ENCODE measurements at regions not wholly inside any gene's neighbourhood (a gene's known extent, or its start where the extent isn't known, plus 50 kb on each side); places are given as distances from the start of the nearest gene placed in this dataset.
"Not testable (repeated sequence)": the region's sequence is repeated elsewhere in the genome, so short reads cannot be mapped to it uniquely, and the experiment has no call there.

DNA sequence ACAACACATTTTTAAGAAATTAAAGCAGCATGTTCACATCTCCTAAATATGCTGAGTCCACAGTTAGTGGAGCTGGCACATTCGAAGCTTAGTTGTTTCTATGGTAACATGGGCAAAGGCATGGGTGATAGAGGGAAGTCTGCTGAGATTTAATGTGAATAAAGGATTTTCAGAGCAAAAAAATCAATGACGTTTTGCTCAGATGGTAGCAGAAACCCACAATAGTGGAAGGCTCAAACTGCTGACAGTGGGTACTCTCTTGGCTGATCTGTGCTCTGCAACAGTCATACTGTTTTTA lies 795.1 kb upstream of the ARPP21 start:
- DNase-seq = no peak

DNA sequence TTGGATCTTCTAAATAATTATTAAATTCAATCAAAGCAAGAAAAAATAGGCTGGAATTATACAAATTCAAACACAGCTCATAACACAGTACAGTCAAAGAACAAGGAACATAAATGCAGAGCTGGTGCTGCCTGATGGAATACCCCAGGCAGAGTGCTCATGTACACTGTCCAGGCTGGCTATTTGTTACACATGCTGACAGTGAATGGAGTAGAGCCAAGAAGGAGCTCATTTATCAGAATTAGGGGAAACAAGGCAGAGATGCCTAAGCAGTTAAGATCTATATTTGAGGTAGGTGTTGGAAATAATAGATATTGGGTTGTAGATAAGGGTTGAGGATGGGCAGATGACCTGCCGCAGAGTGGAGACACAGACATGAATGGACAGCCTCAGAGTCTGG lies 788.2 kb upstream of the ARPP21 start:
- no peak for DNase-seq

DNA sequence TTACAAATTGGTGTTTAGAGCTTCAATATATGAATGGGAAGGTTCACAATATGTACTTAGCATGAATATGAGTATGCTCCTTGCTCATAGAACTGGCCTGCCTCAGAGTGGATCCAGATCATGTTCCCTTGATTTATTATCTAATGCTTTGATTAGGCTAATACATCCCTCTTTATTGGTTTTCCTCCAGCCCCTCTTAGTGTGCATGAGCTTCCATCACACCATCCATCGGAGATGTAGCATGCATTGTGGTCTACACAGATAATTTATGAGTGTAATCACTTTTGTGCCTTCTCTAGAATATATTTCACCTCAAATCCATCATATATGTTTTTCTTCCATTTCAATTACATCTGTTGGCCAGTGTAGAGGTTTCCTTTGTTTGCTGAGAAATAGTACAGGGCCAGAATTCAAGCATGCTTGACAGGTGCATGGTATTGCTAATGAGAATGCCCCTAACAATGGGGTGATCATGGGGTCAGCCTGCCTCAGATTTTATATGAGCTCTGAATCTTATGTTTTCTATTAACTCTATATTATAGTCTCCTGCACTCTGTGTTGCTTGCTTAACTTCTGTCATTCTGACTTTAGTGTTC lies 786.4 kb upstream of the ARPP21 start:
- DNase-seq = no peak

- DNase-seq = no peak
Observed at GRCh38 chr3:34856081-34856947, 783.0 kb upstream of the ARPP21 start.

DNA sequence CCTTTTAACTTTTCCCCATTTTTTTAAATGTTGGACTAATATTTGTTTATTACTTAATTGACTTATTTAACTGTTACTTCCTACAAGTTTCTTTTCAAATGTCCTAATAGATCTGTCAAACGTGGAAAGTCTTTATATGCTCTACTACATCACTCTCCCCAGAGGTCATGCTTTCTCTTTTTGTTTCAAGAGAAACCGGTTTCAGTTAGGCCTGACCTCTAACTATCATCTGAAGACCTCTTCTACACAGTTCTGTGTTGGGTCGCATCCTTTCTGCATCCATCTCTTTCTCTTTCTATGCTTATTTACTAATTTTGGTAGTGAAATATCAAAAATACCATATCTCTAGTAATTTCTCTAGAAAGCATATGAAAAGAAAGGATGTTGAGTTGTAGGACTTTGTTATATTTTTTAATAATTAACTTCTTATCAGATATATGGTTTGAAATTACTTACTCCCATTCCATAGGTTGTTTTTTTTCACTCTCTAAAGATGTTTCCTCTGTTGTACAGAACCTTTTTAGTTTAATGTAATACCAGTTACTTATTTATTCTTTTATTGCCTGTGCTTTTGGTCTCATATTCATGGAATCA lies 781.2 kb upstream of the ARPP21 start:
- DNase-seq = no peak

- DNase-seq = no peak
Observed at GRCh38 chr3:34859746-34860145, 779.6 kb upstream of the ARPP21 start.

DNA sequence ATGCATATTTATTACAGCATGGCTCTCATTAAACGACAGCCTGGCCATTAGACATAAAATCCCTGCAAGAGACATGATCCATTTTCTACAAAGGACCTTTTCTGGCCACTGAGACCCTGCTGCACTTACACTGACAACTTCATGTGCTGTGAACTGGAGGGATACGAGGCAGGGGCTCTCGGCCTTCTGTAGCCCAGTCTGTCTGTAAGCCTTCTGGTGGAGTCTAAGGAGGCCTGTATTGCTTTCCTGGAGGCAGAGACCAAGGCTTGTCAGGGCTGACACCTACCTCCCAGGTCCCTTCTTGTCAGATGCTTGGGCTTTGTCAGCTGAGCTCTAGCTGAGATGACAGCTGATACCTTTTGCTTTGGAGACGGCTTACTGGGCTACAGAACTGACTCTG lies 776.9 kb upstream of the ARPP21 start:
- DNase-seq = no peak

- no peak for DNase-seq
Observed at GRCh38 chr3:34863485-34863884, 775.8 kb upstream of the ARPP21 start.

DNA sequence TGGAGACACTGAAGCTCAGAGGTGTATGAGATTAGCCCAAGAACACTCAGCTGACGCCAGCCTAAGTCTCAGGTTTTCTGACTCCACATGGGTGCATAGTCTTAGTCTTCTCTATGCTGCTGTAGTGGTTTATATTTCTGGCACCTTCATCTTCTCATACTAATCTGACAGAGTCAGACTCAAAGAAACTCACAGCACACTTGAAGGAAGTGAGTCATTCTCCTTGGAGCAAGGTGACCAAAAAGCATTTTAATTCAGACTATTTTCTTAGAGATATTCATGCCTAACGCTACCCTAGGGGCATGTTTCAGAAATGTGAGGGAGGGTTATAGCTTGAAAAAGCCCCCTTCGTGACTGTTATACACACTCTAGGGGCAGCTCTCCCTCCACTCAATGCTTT lies 775.3 kb upstream of the ARPP21 start:
- no peak for DNase-seq

DNA sequence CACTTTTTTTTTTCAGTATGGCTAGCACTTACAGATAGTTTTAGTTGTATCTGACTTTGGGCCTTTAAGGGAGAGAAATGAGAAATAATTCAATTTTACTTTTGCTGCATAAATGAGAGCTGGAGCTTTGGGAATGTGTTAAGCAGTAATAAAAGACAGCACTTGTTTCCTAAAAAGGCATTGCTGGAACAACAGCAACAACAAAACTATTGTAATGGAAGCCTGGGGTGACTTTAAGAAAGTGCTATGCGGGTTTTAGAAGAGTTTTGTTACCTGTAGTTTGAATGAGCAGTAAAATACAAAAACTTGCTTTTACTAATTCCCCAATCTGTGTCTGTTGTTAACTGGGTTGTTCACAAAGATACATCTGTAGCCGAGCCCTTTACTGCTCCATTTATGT lies 774.0 kb upstream of the ARPP21 start:
- no peak for DNase-seq

GRCh38 chr3:34868935-34869334 lies 770.4 kb upstream of the ARPP21 start:
- DNase-seq = no peak

DNA sequence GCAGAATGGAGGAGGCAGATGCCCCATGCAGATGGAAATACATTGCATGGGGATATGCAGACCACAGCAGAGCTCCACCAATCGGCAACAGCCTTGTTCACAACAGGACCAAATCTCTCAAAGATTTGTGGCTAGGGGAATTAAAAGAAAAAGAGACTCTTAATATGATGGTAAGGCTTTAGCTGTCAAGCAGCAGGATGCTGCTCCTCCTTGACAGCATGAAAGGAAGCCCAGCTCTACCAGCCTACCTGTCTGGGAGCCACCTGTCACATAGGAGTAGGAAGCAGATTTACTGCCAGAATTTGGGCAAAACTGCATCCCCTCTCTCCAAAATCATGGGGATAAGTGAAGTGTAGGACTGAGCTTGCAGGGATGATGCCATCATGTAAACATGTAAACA lies 769.6 kb upstream of the ARPP21 start:
- DNase-seq = no peak

- no peak for DNase-seq
Observed at GRCh38 chr3:34872406-34872805, 766.9 kb upstream of the ARPP21 start.

GRCh38 chr3:34876997-34877396 lies 762.3 kb upstream of the ARPP21 start:
- no peak for DNase-seq

- no peak for DNase-seq
Observed at GRCh38 chr3:34878488-34878887, 760.8 kb upstream of the ARPP21 start.

- DNase-seq = no peak
Observed at GRCh38 chr3:34881026-34881425, 758.3 kb upstream of the ARPP21 start.

GRCh38 chr3:34882764-34883163 lies 756.6 kb upstream of the ARPP21 start:
- DNase-seq = no peak

GRCh38 chr3:34884007-34884406 lies 755.3 kb upstream of the ARPP21 start:
- no peak for DNase-seq

DNA sequence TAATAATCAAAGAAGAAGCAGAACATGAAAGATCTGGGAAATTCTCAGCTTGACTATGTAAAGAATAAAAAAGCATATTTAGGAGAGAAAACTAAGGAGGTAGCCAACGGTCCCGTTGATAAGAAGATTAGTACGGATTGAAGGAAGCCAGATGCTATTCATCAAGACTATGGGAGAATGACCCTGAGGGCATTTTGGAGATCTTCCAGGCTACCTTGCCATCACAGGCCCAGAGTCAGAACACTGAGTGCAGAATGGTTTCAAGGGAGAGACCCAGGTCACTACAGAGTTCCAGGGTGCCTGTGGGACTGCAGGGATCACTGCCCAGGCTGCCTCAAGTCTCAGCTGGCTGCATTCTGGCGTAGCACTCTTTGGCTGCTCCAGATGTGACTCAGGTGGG lies 752.9 kb upstream of the ARPP21 start:
- DNase-seq = no peak

DNA sequence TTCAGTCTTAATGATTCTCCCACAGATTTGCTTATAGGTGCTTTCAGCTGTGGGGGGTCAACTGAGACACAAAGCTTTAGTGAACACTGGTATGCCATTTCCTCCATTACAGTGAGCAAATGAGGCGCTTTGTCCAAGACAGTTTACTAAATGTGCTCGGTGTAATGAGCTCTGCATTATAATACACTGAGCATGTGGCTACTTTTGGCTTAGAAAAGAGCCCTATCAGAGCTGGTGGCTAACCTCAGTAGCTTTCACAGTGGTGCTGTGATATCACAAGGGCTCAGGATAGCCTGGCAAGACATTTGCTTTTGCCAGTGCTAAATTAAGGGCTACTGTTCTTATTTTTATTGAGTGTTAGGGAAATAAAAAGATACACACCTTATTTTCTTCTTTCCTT lies 749.7 kb upstream of the ARPP21 start:
- DNase-seq = no peak

DNA sequence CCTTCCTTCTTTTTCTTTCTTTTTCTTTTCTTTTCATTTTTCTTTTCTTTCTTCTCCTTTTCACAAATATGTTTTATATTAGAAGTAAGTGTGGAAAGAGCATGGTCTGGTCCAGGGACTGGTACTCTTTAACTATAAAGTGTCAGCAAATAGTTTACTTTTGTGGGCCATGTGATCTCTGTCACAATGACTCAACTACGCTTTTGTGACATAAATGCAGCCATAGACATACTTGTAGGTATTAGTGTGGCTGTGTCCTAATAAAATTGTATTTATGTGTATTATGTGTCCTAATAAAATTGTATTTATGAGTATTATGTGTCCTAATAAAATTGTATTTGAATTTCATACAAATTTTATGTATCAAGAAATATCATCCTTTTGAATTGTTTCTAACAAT lies 749.1 kb upstream of the ARPP21 start:
- no peak for DNase-seq

- no peak for DNase-seq
Observed at GRCh38 chr3:34891941-34892340, 747.4 kb upstream of the ARPP21 start.

GRCh38 chr3:34895841-34896240 lies 743.5 kb upstream of the ARPP21 start:
- no peak for DNase-seq

- not testable (repeated sequence) for DNase-seq
Observed at GRCh38 chr3:34909679-34910078, 729.6 kb upstream of the ARPP21 start.

- no peak for DNase-seq
Observed at GRCh38 chr3:34919025-34919424, 720.3 kb upstream of the ARPP21 start.
